ENCODE measurements at regions not wholly inside any gene's neighbourhood (a gene's known extent, or its start where the extent isn't known, plus 50 kb on each side); places are given as distances from the start of the nearest gene placed in this dataset.

DNA sequence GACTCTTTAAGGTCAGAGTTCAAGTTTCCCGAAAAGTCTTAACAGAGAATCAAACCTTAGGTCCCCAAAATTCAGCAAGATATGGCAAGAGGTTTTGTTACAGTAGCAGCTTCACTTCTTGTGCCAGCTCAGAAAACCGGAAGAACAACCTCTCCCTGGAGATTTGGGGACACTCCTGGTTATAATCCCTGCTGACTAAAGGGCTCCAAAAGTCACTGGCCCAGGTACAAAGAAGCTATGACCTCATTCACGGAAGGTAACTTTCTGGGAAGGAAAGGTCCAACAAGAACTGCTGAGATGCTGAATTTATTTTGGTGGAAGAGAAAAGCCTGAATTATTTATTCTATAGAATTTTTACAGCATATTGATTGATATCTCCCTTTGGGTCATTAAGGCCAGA lies 55.6 kb upstream of the DIO2 start:
- Histone ChIP-seq H4K5ac (ENCODE audit: insufficient read length, low read depth, low read length) (no peak overlapping the region), H3T11ph (ENCODE audit: low read length) (no peak overlapping the region), H3K27me3 (ENCODE audit: insufficient read depth, low read length) (no peaks in the 10 kb centered on the region), H3K23ac (ENCODE audit: insufficient read length, low read depth, low read length) (no peak overlapping the region), H4K91ac (ENCODE audit: insufficient read length, low read depth, low read length) (no peak overlapping the region), H2AFZ (ENCODE audit: low read length) (no peak overlapping the region), H3K4ac (ENCODE audit: low read depth, low read length) (no peak overlapping the region), H3K14ac (ENCODE audit: insufficient read depth, low read length) (no peak overlapping the region), H3K9ac (ENCODE audit: extremely low read depth, insufficient read length, low read length) (no peak overlapping the region), H3K9me3 (ENCODE audit: control insufficient read depth, low read depth, low read length) (no peaks in the 10 kb centered on the region), H3K79me2 (ENCODE audit: insufficient read depth, low read length) (no peaks in the 10 kb centered on the region), H2BK120ac (ENCODE audit: low read depth, low read length, poor library complexity, severe bottlenecking) (no peak overlapping the region), H4K8ac (replicated peaks; ENCODE audit: insufficient read length, low read depth, low read length) (no peak overlapping the region), H3K27ac (ENCODE audit: insufficient read length, low read depth, low read length) (no peak overlapping the region), H3K18ac (ENCODE audit: insufficient read length, low read depth, low read length) (no peak overlapping the region), H2BK12ac (ENCODE audit: insufficient read length, low read depth, low read length) (no peak overlapping the region), H4K20me1 (ENCODE audit: control insufficient read depth, insufficient read depth, insufficient read length) (no peaks in the 10 kb centered on the region), H3K56ac (ENCODE audit: insufficient read length, low read depth, low read length) (no peak overlapping the region), H2BK15ac (ENCODE audit: low read depth, low read length) (no peak overlapping the region), H3K4me2 (ENCODE audit: insufficient read depth, insufficient read length, low read length) (no peak overlapping the region), H2AK5ac (ENCODE audit: insufficient read length, low read length) (no peak overlapping the region), H2BK20ac (ENCODE audit: low read depth, low read length, poor library complexity, severe bottlenecking) (no peak overlapping the region), H3K79me1 (ENCODE audit: insufficient read depth, low read depth, low read length, poor library complexity, severe bottlenecking) (no peaks in the 10 kb centered on the region), H2BK5ac (ENCODE audit: insufficient read length, low read length) (no peak overlapping the region), H3K4me1 (ENCODE audit: insufficient read depth, low read length) (no peaks in the 10 kb centered on the region), H3K23me2 (ENCODE audit: insufficient read length, low read depth, low read length, poor library complexity, severe bottlenecking) (no peaks in the 10 kb centered on the region)
- Mint-ChIP-seq H3K27me3 (ENCODE audit: low read depth) (no peaks in the 10 kb centered on the region; the same call in 1 of the 2 replicates), H3K9me3 (no peaks in the 10 kb centered on the region), H3K4me1 (no peaks in the 10 kb centered on the region), H3K36me3 (ENCODE audit: insufficient read depth in 1 of 3, low read depth in 3 of 3) (no peaks in the 10 kb centered on the region), H3K4me3 (no peak overlapping the region), H3K27ac (no peak overlapping the region)
- TF ChIP-seq, protein P1, sequence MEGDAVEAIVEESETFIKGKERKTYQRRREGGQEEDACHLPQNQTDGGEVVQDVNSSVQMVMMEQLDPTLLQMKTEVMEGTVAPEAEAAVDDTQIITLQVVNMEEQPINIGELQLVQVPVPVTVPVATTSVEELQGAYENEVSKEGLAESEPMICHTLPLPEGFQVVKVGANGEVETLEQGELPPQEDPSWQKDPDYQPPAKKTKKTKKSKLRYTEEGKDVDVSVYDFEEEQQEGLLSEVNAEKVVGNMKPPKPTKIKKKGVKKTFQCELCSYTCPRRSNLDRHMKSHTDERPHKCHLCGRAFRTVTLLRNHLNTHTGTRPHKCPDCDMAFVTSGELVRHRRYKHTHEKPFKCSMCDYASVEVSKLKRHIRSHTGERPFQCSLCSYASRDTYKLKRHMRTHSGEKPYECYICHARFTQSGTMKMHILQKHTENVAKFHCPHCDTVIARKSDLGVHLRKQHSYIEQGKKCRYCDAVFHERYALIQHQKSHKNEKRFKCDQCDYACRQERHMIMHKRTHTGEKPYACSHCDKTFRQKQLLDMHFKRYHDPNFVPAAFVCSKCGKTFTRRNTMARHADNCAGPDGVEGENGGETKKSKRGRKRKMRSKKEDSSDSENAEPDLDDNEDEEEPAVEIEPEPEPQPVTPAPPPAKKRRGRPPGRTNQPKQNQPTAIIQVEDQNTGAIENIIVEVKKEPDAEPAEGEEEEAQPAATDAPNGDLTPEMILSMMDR (conservative IDR thresholded peaks at IDR 0.05): no peak
- WGBS (ENCODE audit: extremely low coverage, insufficient read length, low lambda C conversion rate): no CpG with 5 or more reads among the region's 3 CpGs
- DNase-seq: no peak

Measured in H9 (cell line).